H9 (cell line): ENCODE measurements at regions not wholly inside any gene's neighbourhood (a gene's known extent, or its start where the extent isn't known, plus 50 kb on each side); places are given as distances from the start of the nearest gene placed in this dataset.

Experiments used
- DNase-seq: peaks from one replicate; pipeline ENCODE4 v3.0.0-alpha.2; 2017
- H2AFZ ChIP-seq: one replicate; pipeline ENCODE4 v1.6.1; 2013; ENCODE audit warnings: mild to moderate bottlenecking, low read length, control low read depth, moderate library complexity
- H2AK5ac ChIP-seq: 2 replicates; pipeline ENCODE4 v1.6.1; 2013; ENCODE audit warnings: low read length, control low read depth, mixed read lengths; ENCODE audit not compliant: insufficient read length
- H2BK120ac ChIP-seq: one replicate; pipeline ENCODE4 v1.6.1; 2013; ENCODE audit warnings: low read depth, mild to moderate bottlenecking, low read length, control low read depth, inconsistent platforms; ENCODE audit not compliant: poor library complexity, severe bottlenecking
- H2BK12ac ChIP-seq: 2 replicates; pipeline ENCODE4 v1.6.1; 2013; ENCODE audit warnings: low read length, control low read depth, mixed read lengths, low read depth; ENCODE audit not compliant: insufficient read length
- H2BK15ac ChIP-seq: 2 replicates; pipeline ENCODE4 v1.6.1; 2013; ENCODE audit warnings: low read depth, low read length, control low read depth
- H2BK20ac ChIP-seq: one replicate; pipeline ENCODE4 v1.6.1; 2013; ENCODE audit warnings: low read depth, mild to moderate bottlenecking, low read length, control low read depth, inconsistent platforms; ENCODE audit not compliant: poor library complexity, severe bottlenecking
- H2BK5ac ChIP-seq: 2 replicates; pipeline ENCODE4 v1.6.1; 2013; ENCODE audit warnings: low read length, control low read depth, mixed read lengths; ENCODE audit not compliant: insufficient read length
- H3K14ac ChIP-seq: 2 replicates; pipeline ENCODE4 v1.6.1; 2013; ENCODE audit warnings: low read length, control low read depth; ENCODE audit not compliant: insufficient read depth
- H3K18ac ChIP-seq: 2 replicates; pipeline ENCODE4 v1.6.1; 2013; ENCODE audit warnings: low read depth, mild to moderate bottlenecking, mixed read lengths, low read length, control low read depth; ENCODE audit not compliant: insufficient read length
- H3K23ac ChIP-seq: 2 replicates; pipeline ENCODE4 v1.6.1; 2013; ENCODE audit warnings: low read length, control low read depth, mixed read lengths, low read depth; ENCODE audit not compliant: insufficient read length
- H3K23me2 ChIP-seq: 2 replicates; pipeline ENCODE4 v1.6.1; 2013; ENCODE audit warnings: low read depth, mild to moderate bottlenecking, mixed read lengths, low read length, control low read depth; ENCODE audit not compliant: insufficient read length, poor library complexity, severe bottlenecking
- H3K27ac ChIP-seq: 2 replicates; pipeline ENCODE4 v1.5.1; 2013; ENCODE audit warnings: low read length, control low read depth, mixed read lengths, low read depth; ENCODE audit not compliant: insufficient read length
- H3K27me3 ChIP-seq: 2 replicates; pipeline ENCODE4 v1.6.1; 2013; ENCODE audit warnings: low read length, control low read depth, inconsistent platforms; ENCODE audit not compliant: insufficient read depth
- H3K4ac ChIP-seq: 2 replicates; pipeline ENCODE4 v1.6.1; 2013; ENCODE audit warnings: low read depth, mild to moderate bottlenecking, control low read depth, inconsistent platforms, low read length, moderate library complexity
- H3K4me1 ChIP-seq: 2 replicates; pipeline ENCODE4 v1.6.1; 2013; ENCODE audit warnings: low read length, control low read depth, inconsistent platforms; ENCODE audit not compliant: insufficient read depth
- H3K4me2 ChIP-seq: 2 replicates; pipeline ENCODE4 v1.6.1; 2013; ENCODE audit warnings: low read length, control low read depth, mixed read lengths; ENCODE audit not compliant: insufficient read length, insufficient read depth
- H3K56ac ChIP-seq: 2 replicates; pipeline ENCODE4 v1.6.1; 2013; ENCODE audit warnings: low read depth, mild to moderate bottlenecking, mixed read lengths, low read length, control low read depth; ENCODE audit not compliant: insufficient read length
- H3K79me1 ChIP-seq: 2 replicates; pipeline ENCODE4 v1.6.1; 2013; ENCODE audit warnings: low read depth, mild to moderate bottlenecking, moderate library complexity, low read length, control low read depth, inconsistent platforms; ENCODE audit not compliant: insufficient read depth, poor library complexity, severe bottlenecking
- H3K79me2 ChIP-seq: 2 replicates; pipeline ENCODE4 v1.6.1; 2013; ENCODE audit warnings: low read length, control low read depth, inconsistent platforms; ENCODE audit not compliant: insufficient read depth
- H3K9ac ChIP-seq: 2 replicates; pipeline ENCODE4 v1.6.1; 2013; ENCODE audit warnings: low read length, control low read depth, mixed read lengths; ENCODE audit not compliant: insufficient read length; ENCODE audit errors: extremely low read depth
- H3K9me3 ChIP-seq: one replicate; pipeline ENCODE4 v1.6.1; 2013; ENCODE audit warnings: low read depth, low read length, inconsistent platforms; ENCODE audit not compliant: control insufficient read depth
- H3T11ph ChIP-seq: one replicate; pipeline ENCODE4 v1.6.1; 2013; ENCODE audit warnings: mild to moderate bottlenecking, low read length, control low read depth, inconsistent platforms
- H4K20me1 ChIP-seq: one replicate; pipeline ENCODE4 v1.6.1; 2013; ENCODE audit not compliant: control insufficient read depth, insufficient read length, insufficient read depth
- H4K5ac ChIP-seq: 2 replicates; pipeline ENCODE4 v1.6.1; 2013; ENCODE audit warnings: low read depth, mild to moderate bottlenecking, mixed read lengths, low read length, control low read depth; ENCODE audit not compliant: insufficient read length
- H4K8ac ChIP-seq: replicated peaks from 2 replicates; pipeline ENCODE4 v1.6.1; 2013; ENCODE audit warnings: low read length, control low read depth, mixed read lengths, low read depth; ENCODE audit not compliant: insufficient read length
- H4K91ac ChIP-seq: 2 replicates; pipeline ENCODE4 v1.6.1; 2013; ENCODE audit warnings: low read depth, mild to moderate bottlenecking, moderate library complexity, mixed read lengths, low read length, control low read depth; ENCODE audit not compliant: insufficient read length
- H3K27ac Mint-ChIP-seq, 3 experiments: 2 replicates in 2 of 3; 3 replicates in 1 of 3; pipeline ENCODE4 v1.8.0; 2020 to 2021; ENCODE audit warnings: mixed read lengths in 3 of 3, mild to moderate bottlenecking in 1 of 3, moderate library complexity in 1 of 3
- H3K27me3 Mint-ChIP-seq: 2 replicates; pipeline ENCODE4 v1.8.0; 2021; ENCODE audit warnings: low read depth, mild to moderate bottlenecking, moderate library complexity, mixed read lengths
- H3K36me3 Mint-ChIP-seq, 3 experiments: 2 replicates in 2 of 3; 3 replicates in 1 of 3; pipeline ENCODE4 v1.8.0; 2020 to 2021; ENCODE audit warnings: low read depth in 3 of 3, mixed read lengths in 3 of 3; ENCODE audit not compliant: insufficient read depth in 1 of 3
- H3K4me1 Mint-ChIP-seq, 2 experiments: 2 replicates each; pipeline ENCODE4 v1.8.0; 2020; ENCODE audit warnings: mixed read lengths in 2 of 2
- H3K4me3 Mint-ChIP-seq, 2 experiments: 2 replicates in 1 of 2; 3 replicates in 1 of 2; pipeline ENCODE4 v1.8.0; 2020 to 2021; ENCODE audit warnings: mild to moderate bottlenecking in 2 of 2, mixed read lengths in 2 of 2, moderate library complexity in 1 of 2
- H3K9me3 Mint-ChIP-seq, 2 experiments: 2 replicates in 1 of 2; 3 replicates in 1 of 2; pipeline ENCODE4 v1.8.0; 2020; ENCODE audit warnings: mild to moderate bottlenecking in 2 of 2, mixed read lengths in 2 of 2, moderate library complexity in 1 of 2
- CTCF ChIP-seq: fragments of 200-600 bp; sonication (generic); conservative IDR thresholded peaks from 3 replicates; pipeline ENCODE4 v1.8.0; 2021; ENCODE audit warnings: antibody characterized with exemption, mild to moderate bottlenecking
- WGBS: extraction: QIAGEN DNeasy Blood & Tissue Kit; methylation state at CpG from one replicate; pipeline ENCODE4 v1.1.7; 2013; ENCODE audit warnings: missing lambda C conversion rate, low lambda C conversion rate, mixed read lengths; ENCODE audit not compliant: insufficient read length; ENCODE audit errors: extremely low coverage; 5-methylcytosine and 5-hydroxymethylcytosine counted together

DNA sequence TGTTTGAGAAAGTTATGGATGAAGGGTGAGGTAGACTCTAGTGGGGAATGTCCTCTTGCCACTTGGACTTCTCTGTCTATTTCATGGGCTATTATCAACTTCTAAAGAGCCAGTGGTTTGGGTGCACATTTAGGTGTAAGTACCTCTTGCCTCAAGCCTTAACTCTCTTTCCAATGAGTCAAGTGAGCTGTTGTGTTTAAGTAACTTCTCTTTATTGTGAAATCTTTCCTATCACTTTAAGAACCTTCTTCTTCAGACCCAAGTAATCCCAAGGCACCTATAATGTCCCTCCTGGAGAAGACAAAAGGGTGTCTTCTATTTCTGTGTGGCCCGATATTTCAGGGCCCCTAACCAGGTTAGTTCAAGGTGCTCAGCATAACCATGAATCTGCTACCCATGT, 90.5 kb upstream of the VPREB1 start:
- H3K4me3 Mint-ChIP-seq: no peak overlapping the region
- Histone ChIP-seq H3K4me2 (no peak overlapping the region), H4K20me1 (no peaks in the 10 kb centered on the region), H4K8ac (no peak overlapping the region), H4K91ac (no peak overlapping the region), H2BK120ac (no peak overlapping the region), H2BK20ac (no peak overlapping the region), H3K18ac (no peak overlapping the region), H3K9ac (no peak overlapping the region), H3K56ac (no peak overlapping the region), H2AFZ (no peak overlapping the region), H2BK12ac (no peak overlapping the region), H3K23me2 (no peaks in the 10 kb centered on the region), H2BK5ac (no peak overlapping the region), H2BK15ac (no peak overlapping the region), H3K23ac (no peak overlapping the region), H3K79me2 (no peaks in the 10 kb centered on the region), H2AK5ac (no peak overlapping the region), H4K5ac (no peak overlapping the region), H3K27me3 (peaks cover 52% of the 10 kb centered on the region), H3T11ph (no peak overlapping the region), H3K4me1 (no peaks in the 10 kb centered on the region), H3K27ac (no peak overlapping the region), H3K14ac (no peak overlapping the region), H3K79me1 (no peaks in the 10 kb centered on the region), H3K9me3 (no peaks in the 10 kb centered on the region), H3K4ac (no peak overlapping the region)
- H3K27ac Mint-ChIP-seq: no peak overlapping the region
- no CpG with 5 or more reads among the region's 1 CpG for WGBS
- TF ChIP-seq CTCF: no peak
- no peaks in the 10 kb centered on the region for H3K36me3 Mint-ChIP-seq
- no peaks in the 10 kb centered on the region for H3K9me3 Mint-ChIP-seq
- DNase-seq: no peak
- peaks cover 100% of the 10 kb centered on the region for H3K27me3 Mint-ChIP-seq
- no peaks in the 10 kb centered on the region for H3K4me1 Mint-ChIP-seq
